ENCODE measurements at regions not wholly inside any gene's neighbourhood (a gene's known extent, or its start where the extent isn't known, plus 50 kb on each side); places are given as distances from the start of the nearest gene placed in this dataset.

- H3K4me3 Mint-ChIP-seq = no peak overlapping the region
- H3K9me3 Mint-ChIP-seq = peaks cover 20% of the 10 kb centered on the region
- DNase-seq (ENCODE audit: low spot score in 2 of 2, unreplicated experiment in 2 of 2) = no peak
- no peak overlapping the region for H3K27ac Mint-ChIP-seq
- H3K4me1 Mint-ChIP-seq = peaks cover 3% of the 10 kb centered on the region
- H3K36me3 Mint-ChIP-seq = peaks cover 5% of the 10 kb centered on the region
- TF ChIP-seq CTCF (IDR thresholded peaks at IDR 0.05; ENCODE audit: unreplicated experiment) = no peak
- no peaks in the 10 kb centered on the region for H3K27me3 Mint-ChIP-seq (ENCODE audit: low read depth)
These were observed 85.7 kb upstream of the UBE2E1 start for GRCh38 chr3:23720059-23720458.

DNA sequence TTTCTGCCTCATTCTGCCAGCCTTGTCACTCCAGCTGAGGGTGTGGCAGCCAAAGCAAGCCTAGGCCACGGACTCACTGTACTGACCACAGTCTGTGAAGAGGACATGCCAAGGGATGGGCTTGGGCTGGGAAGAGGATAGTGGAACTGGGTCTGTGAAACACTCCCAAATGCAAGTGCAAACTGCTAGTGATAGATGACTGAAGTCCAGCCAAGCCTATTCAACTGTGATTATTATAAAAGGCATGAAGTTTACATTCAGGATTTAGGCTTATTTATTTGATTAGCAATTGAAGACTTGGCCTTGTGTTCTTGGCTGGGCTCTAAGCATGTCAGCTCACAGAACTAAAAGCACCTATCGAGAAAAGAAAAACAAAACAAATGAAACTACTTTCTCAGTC lies 84.9 kb upstream of the UBE2E1 start:
- H3K9me3 Mint-ChIP-seq = peaks cover 15% of the 10 kb centered on the region
- no peaks in the 10 kb centered on the region for H3K27me3 Mint-ChIP-seq (ENCODE audit: low read depth)
- peaks cover 2% of the 10 kb centered on the region for H3K36me3 Mint-ChIP-seq
- H3K4me3 Mint-ChIP-seq = no peak overlapping the region
- no peak for TF ChIP-seq CTCF (IDR thresholded peaks at IDR 0.05; ENCODE audit: unreplicated experiment)
- DNase-seq (ENCODE audit: low spot score in 2 of 2, unreplicated experiment in 2 of 2) = no peak
- peaks cover 3% of the 10 kb centered on the region for H3K4me1 Mint-ChIP-seq
- no peak overlapping the region for H3K27ac Mint-ChIP-seq

DNA sequence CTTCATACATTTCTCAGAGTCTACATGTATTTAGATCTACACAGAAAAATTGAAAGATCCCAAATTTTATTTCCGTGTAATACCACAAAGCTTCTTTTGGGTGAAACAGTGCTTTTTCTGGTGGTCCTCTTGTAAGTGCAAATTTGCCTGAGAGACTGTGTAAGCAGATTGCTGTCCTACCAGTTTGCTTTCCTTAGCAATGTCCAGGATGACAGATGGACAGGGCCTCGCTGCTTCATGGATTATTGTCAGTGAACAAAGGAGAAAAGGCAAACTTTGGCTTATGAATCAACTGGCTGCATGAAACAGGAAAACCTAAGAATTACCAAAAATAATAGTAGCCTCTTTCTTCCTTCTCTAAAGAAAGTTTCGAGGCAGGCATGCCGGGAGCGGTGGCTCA lies 82.6 kb upstream of the UBE2E1 start:
- TF ChIP-seq CTCF (IDR thresholded peaks at IDR 0.05; ENCODE audit: unreplicated experiment) = no peak

DNA sequence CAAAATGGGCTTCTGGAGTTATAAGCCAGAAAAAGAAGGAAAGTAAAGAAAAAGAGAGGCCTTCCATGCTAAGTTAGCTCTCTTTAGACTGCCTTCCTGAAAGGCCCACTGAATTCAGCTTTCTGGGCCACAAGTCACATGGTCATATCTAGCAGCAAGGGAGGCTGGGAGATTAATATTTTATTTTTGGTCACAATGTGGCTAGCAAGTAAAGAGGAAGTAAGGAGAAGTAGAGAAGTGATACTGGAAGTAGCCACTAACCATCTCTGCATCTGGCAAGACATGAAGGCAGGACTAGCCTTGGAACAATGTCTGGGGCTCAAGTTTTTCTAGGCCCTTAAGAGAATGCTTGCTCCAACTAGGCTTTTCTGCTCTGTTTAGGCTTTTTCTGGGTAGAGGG lies 81.8 kb upstream of the UBE2E1 start:
- peaks cover 10% of the 10 kb centered on the region for H3K4me1 Mint-ChIP-seq
- no peak for TF ChIP-seq CTCF (IDR thresholded peaks at IDR 0.05; ENCODE audit: unreplicated experiment)
- peaks cover 6% of the 10 kb centered on the region for H3K9me3 Mint-ChIP-seq
- H3K27ac Mint-ChIP-seq = no peak overlapping the region
- no peaks in the 10 kb centered on the region for H3K27me3 Mint-ChIP-seq (ENCODE audit: low read depth)
- H3K4me3 Mint-ChIP-seq = no peak overlapping the region
- H3K36me3 Mint-ChIP-seq = no peaks in the 10 kb centered on the region
- DNase-seq (ENCODE audit: low spot score in 2 of 2, unreplicated experiment in 2 of 2) = no peak

More for the DNA sequence above, 82.6 kb upstream of the UBE2E1 start:
- H3K9me3 Mint-ChIP-seq = peaks cover 6% of the 10 kb centered on the region
- H3K27ac Mint-ChIP-seq = no peak overlapping the region
- H3K36me3 Mint-ChIP-seq = no peaks in the 10 kb centered on the region
- H3K4me1 Mint-ChIP-seq = peaks cover 3% of the 10 kb centered on the region
- H3K4me3 Mint-ChIP-seq = no peak overlapping the region
- DNase-seq (ENCODE audit: low spot score in 2 of 2, unreplicated experiment in 2 of 2) = no peak
- H3K27me3 Mint-ChIP-seq (ENCODE audit: low read depth) = no peaks in the 10 kb centered on the region

- DNase-seq (ENCODE audit: low spot score in 2 of 2, unreplicated experiment in 2 of 2) = no peak
- no peaks in the 10 kb centered on the region for H3K27me3 Mint-ChIP-seq (ENCODE audit: low read depth)
- no peak for TF ChIP-seq CTCF (IDR thresholded peaks at IDR 0.05; ENCODE audit: unreplicated experiment)
These were observed 78.8 kb upstream of the UBE2E1 start for GRCh38 chr3:23726811-23727548.

More at GRCh38 chr3:23726811-23727548, 78.8 kb upstream of the UBE2E1 start:
- Mint-ChIP-seq H3K27ac (no peak overlapping the region), H3K36me3 (no peaks in the 10 kb centered on the region), H3K9me3 (peaks cover 4% of the 10 kb centered on the region), H3K4me1 (peaks cover 15% of the 10 kb centered on the region), H3K4me3 (no peak overlapping the region)

Data from mesothelial cell of epicardium (in vitro differentiated cells).